MCF 10A (cell line): ENCODE measurements at regions not wholly inside any gene's neighbourhood (a gene's known extent, or its start where the extent isn't known, plus 50 kb on each side); places are given as distances from the start of the nearest gene placed in this dataset.

Source experiments
- BruUV-seq: library from RNA; stranded (reverse); fragments of 400-500 nt; replicated peaks from 2 replicates; lab custom pipeline; 2021; lab: Mats Ljungman, UMichigan
- CTCF ChIA-PET: fragments of 300-600 bp; sonication (Branson Sonifier 250); formaldehyde crosslinking; extraction: SDS; loops from one replicate; lab custom pipeline; 2021; ENCODE audit warnings: antibody characterized with exemption, inconsistent platforms; lab: Yijun Ruan, JAX
- POLR2A ChIA-PET: fragments of 300-600, 350-650 bp; sonication (Branson Sonifier 250); formaldehyde crosslinking; extraction: SDS; loops from one replicate; lab custom pipeline; 2020; ENCODE audit warnings: antibody characterized with exemption, inconsistent platforms; lab: Yijun Ruan, JAX
- DNase-seq: peaks from one replicate; pipeline ENCODE4 v3.0.0-alpha.2; 2018; ENCODE audit not compliant: unreplicated experiment
- H3K27ac Mint-ChIP-seq: one replicate; pipeline ENCODE4 v1.8.0; 2022; ENCODE audit warnings: mild to moderate bottlenecking, low read depth, mixed read lengths; ENCODE audit not compliant: unreplicated experiment
- H3K27me3 Mint-ChIP-seq: one replicate; pipeline ENCODE4 v1.8.0; 2022; ENCODE audit warnings: mixed read lengths; ENCODE audit not compliant: insufficient read depth, unreplicated experiment
- H3K36me3 Mint-ChIP-seq: one replicate; pipeline ENCODE4 v1.8.0; 2022; ENCODE audit warnings: mild to moderate bottlenecking, moderate library complexity, mixed read lengths; ENCODE audit not compliant: insufficient read depth, unreplicated experiment
- H3K4me1 Mint-ChIP-seq: one replicate; pipeline ENCODE4 v1.8.0; 2022; ENCODE audit warnings: mixed read lengths; ENCODE audit not compliant: insufficient read depth, unreplicated experiment
- H3K4me3 Mint-ChIP-seq: one replicate; pipeline ENCODE4 v1.8.0; 2022; ENCODE audit warnings: mild to moderate bottlenecking, moderate library complexity, mixed read lengths; ENCODE audit not compliant: unreplicated experiment
- H3K9me3 Mint-ChIP-seq: one replicate; pipeline ENCODE4 v1.8.0; 2022; ENCODE audit warnings: mixed read lengths; ENCODE audit not compliant: unreplicated experiment
- intact Hi-C: fragments of 100-400 bp; cut with micrococcal nuclease; formaldehyde crosslinking; loops from 2 replicates; pipeline ENCODE4 v1.14.1; 2022
- TF ChIP-seq, protein P1 (sequence below): fragments of 200-600 bp; IDR thresholded peaks from one replicate; pipeline ENCODE4 v1.8.0; 2022; ENCODE audit warnings: antibody characterized with exemption, mild to moderate bottlenecking; ENCODE audit not compliant: unreplicated experiment

DNA sequence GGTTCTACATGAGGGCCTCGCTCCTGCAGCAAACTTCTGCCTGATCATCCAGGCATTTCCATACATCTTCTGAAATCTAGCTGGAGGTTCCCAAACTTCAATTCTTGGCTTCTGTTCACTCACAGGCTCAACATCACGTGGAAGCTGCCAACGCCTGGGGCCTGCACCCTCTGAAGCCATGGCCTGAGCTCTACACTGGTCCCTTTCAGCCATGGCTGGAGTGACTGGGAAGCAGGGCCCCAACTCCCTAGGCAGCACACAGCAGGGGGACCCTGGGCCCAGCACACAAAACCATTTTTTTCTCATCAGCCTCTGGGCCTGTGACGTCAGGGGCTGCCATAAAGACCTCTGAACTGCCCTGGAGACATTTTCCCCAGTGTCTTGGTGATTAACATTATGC lies 542.7 kb downstream of the TLL1 start:
- no peak overlapping the region for H3K4me3 Mint-ChIP-seq
- H3K36me3 Mint-ChIP-seq, result no peaks in the 10 kb centered on the region
- no peak for DNase-seq
- no peaks in the 10 kb centered on the region for H3K4me1 Mint-ChIP-seq
- H3K27me3 Mint-ChIP-seq, result no peaks in the 10 kb centered on the region
- no TSS peak for BruUV-seq
- ChIA-PET POLR2A (interaction anchor here (0.6 kb wide), 1 partner anchor 14 kb away, joined by 3 read pairs; no protein-coding TSS in a partner anchor), CTCF (no interaction called here)
- H3K9me3 Mint-ChIP-seq, result no peaks in the 10 kb centered on the region
- TF ChIP-seq, protein P1, sequence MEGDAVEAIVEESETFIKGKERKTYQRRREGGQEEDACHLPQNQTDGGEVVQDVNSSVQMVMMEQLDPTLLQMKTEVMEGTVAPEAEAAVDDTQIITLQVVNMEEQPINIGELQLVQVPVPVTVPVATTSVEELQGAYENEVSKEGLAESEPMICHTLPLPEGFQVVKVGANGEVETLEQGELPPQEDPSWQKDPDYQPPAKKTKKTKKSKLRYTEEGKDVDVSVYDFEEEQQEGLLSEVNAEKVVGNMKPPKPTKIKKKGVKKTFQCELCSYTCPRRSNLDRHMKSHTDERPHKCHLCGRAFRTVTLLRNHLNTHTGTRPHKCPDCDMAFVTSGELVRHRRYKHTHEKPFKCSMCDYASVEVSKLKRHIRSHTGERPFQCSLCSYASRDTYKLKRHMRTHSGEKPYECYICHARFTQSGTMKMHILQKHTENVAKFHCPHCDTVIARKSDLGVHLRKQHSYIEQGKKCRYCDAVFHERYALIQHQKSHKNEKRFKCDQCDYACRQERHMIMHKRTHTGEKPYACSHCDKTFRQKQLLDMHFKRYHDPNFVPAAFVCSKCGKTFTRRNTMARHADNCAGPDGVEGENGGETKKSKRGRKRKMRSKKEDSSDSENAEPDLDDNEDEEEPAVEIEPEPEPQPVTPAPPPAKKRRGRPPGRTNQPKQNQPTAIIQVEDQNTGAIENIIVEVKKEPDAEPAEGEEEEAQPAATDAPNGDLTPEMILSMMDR, result no peak
- intact Hi-C loops, result no loop called here
- no peak overlapping the region for H3K27ac Mint-ChIP-seq

DNA sequence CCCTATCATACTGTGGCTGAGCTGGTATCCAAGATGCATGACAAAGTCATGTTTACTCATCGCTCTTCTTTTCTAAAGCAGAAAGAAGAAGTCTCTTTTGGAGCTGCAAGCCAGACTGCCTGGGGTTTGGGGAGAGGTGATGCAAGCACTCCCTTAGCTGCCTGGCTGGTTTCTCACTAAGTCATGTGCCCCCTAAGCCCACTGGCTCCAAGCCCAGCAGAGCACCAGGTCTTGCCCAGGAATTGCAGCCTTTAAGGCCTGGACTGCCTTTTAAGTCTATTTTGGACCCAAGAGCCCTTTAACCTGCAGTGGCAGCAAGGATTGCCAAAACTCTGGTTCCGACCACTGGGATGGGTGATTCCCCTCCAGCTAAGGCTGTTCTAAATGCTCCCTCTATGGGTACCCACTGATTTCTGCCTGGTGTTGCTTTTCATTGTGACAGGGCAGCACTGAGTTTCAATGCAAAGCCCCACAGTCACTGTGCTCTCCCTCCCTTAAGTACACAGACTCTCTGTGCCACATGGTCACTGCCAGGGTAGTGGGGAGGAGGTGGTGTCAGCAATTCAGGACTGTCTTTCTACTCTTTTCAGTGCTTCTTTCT lies 548.6 kb downstream of the TLL1 start:
- Mint-ChIP-seq H3K9me3 (no peaks in the 10 kb centered on the region), H3K36me3 (no peaks in the 10 kb centered on the region), H3K27ac (no peak overlapping the region), H3K4me1 (no peaks in the 10 kb centered on the region), H3K4me3 (no peak overlapping the region), H3K27me3 (no peaks in the 10 kb centered on the region)
- ChIA-PET POLR2A (no interaction called here), CTCF (no interaction called here)
- intact Hi-C loops, result no loop called here
- peak; percentile 48 for DNase-seq
- BruUV-seq, result no TSS peak
- TF ChIP-seq, protein P1, result no peak

DNA sequence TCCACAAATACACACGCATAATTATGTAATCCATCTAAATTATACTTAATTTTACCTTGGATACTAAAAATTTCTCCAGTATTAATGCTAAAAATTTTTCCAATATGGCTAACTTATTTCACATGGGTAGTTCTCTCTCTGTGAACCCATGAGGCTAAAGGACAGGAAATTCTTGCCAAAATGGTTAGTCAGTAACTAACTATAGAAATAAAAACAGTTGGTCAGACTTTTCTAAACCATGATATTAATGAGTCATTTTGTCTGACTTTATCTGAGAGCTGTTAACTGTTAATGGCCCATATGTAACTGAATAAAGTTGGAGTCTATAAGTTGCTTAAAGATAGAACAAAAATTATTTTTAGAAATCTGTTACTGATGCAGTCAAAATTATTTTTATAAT lies 549.4 kb downstream of the TLL1 start:
- Mint-ChIP-seq H3K36me3 (no peaks in the 10 kb centered on the region), H3K27ac (no peak overlapping the region), H3K4me3 (no peak overlapping the region), H3K27me3 (no peaks in the 10 kb centered on the region), H3K4me1 (no peaks in the 10 kb centered on the region), H3K9me3 (no peaks in the 10 kb centered on the region)
- ChIA-PET POLR2A (no interaction called here), CTCF (no interaction called here)
- TF ChIP-seq, protein P1, result no peak
- intact Hi-C loops, result no loop called here
- no TSS peak for BruUV-seq
- DNase-seq, result peak; percentile 49

DNA sequence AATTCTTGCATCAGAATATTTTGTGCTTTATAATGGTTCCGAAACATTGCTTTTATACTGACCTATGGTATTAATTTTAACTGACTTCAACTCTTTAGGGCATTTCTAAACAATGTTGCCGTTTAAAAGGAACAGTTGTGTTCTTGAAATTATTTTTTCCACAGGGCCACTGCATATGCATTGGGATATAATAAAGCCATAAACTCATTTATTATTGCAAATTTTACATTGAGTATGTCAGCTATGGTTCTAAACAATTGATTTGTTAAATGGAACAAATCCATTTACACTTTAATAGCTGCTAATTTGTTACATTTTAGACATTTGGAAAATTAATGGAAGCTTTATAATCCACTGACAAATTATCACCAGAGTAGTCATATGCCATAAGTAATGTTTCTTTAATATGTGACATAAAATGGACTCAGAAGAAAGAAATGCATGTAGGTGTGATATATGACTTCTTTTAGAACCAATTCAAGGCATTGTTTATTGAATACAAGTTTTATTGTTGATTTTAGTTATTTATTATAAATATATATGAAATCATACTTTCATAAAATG lies 553.3 kb downstream of the TLL1 start:
- H3K4me1 Mint-ChIP-seq, result no peaks in the 10 kb centered on the region
- H3K36me3 Mint-ChIP-seq, result no peaks in the 10 kb centered on the region
- BruUV-seq, result no TSS peak
- ChIA-PET POLR2A (interaction anchor here (0.7 kb wide), 1 partner anchor 488 kb away, joined by 3 read pairs; no protein-coding TSS in a partner anchor), CTCF (no interaction called here)
- intact Hi-C loops, result no loop called here
- no peaks in the 10 kb centered on the region for H3K27me3 Mint-ChIP-seq
- H3K4me3 Mint-ChIP-seq, result no peak overlapping the region
- H3K27ac Mint-ChIP-seq, result no peak overlapping the region
- TF ChIP-seq, protein P1, result no peak
- DNase-seq, result no peak
- no peaks in the 10 kb centered on the region for H3K9me3 Mint-ChIP-seq
